ENCODE measurements at regions not wholly inside any gene's neighbourhood (a gene's known extent, or its start where the extent isn't known, plus 50 kb on each side); places are given as distances from the start of the nearest gene placed in this dataset.

DNA sequence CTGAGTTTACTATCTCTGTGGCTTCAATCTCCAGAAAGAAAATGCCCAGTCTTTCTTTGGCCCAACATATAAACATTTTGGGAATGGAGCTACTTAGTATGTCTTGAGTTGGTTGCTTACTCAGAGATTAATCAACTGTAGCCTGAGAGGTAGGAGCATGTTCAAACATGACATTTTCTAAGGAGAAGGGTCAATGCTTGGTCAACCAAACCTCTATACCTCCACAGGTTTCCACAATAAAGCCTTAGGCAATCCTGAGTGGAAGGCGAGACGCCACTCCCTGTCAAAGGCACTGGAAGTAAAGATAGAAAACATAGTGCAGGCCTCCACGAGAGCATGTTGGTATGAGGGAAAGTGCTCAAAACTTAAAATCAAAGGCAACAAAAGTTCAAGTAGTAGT lies 411.4 kb downstream of the KCTD16 start:
- no peak for TF ChIP-seq EZH2 (IDR thresholded peaks at IDR 0.05)
- no peak for TF ChIP-seq POLR2AphosphoS5 (IDR thresholded peaks at IDR 0.05; ENCODE audit: borderline replicate concordance, low read depth, low read length)
- TF ChIP-seq FOXP2 (optimal IDR thresholded peaks at IDR 0.05; ENCODE audit: control extremely low read depth, extremely low read length, insufficient read depth): no peak

Measured in SK-N-MC (cell line).